ENCODE measurements at regions not wholly inside any gene's neighbourhood (a gene's known extent, or its start where the extent isn't known, plus 50 kb on each side); places are given as distances from the start of the nearest gene placed in this dataset.

DNA sequence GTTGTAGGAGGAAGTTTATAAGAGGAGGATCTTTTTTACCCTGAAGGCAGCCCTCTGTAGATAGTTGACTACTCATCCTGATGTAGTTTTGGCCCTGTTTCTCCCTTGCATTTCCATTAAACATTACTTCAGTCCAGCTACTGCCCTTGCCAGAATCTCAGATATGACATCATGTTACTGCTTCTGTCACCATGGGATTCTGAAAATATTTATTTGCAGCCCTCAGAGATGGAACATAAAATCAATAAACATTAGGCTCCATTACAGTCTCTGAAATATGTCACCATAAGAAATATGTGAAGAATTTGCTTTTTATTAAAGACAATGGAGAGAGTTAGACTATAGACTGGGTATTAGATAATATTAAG lies 68.7 kb upstream of the STK39 start:
- no TSS peak for BruUV-seq (replicated peaks)
- CTCF ChIA-PET (ENCODE audit: low intra/inter-chr PET ratio): no interaction called here

More for the DNA sequence above, 68.7 kb upstream of the STK39 start:
- H3K27me3 ChIP-seq (ENCODE audit: control insufficient read depth in 2 of 2, insufficient read depth in 2 of 2, low read length in 2 of 2): no peaks in the 10 kb centered on the region; a peak in 1 of 5 replicates
- in situ Hi-C loops (cut with MboI) (no loop called here), intact Hi-C loops (cut with micrococcal nuclease) (no loop called here)
- TF ChIP-seq, protein P1, sequence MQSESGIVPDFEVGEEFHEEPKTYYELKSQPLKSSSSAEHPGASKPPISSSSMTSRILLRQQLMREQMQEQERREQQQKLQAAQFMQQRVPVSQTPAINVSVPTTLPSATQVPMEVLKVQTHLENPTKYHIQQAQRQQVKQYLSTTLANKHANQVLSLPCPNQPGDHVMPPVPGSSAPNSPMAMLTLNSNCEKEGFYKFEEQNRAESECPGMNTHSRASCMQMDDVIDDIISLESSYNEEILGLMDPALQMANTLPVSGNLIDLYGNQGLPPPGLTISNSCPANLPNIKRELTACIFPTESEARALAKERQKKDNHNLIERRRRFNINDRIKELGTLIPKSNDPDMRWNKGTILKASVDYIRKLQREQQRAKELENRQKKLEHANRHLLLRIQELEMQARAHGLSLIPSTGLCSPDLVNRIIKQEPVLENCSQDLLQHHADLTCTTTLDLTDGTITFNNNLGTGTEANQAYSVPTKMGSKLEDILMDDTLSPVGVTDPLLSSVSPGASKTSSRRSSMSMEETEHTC (IDR thresholded peaks at IDR 0.05): no peak
- TF ChIP-seq ZNF282 (CRISPR knock-in tag; IDR thresholded peaks at IDR 0.05) (no peak), ZNF431 (CRISPR knock-in tag; IDR thresholded peaks at IDR 0.05) (no peak), PRPF4 (IDR thresholded peaks at IDR 0.05; ENCODE audit: insufficient read depth, low read depth, low read length, poor library complexity, severe bottlenecking) (no peak), GTF2E2 (tag; IDR thresholded peaks at IDR 0.05) (no peak), ZSCAN32 (CRISPR knock-in tag; IDR thresholded peaks at IDR 0.05) (no peak), MCM3 (IDR thresholded peaks at IDR 0.05) (no peak), JUNB (CRISPR knock-in tag; conservative IDR thresholded peaks at IDR 0.05) (no peak), PPARD (CRISPR knock-in tag; IDR thresholded peaks at IDR 0.05) (no peak), ZC3H11A (IDR thresholded peaks at IDR 0.05; ENCODE audit: low read depth, low read length) (no peak), MBD1 (CRISPR knock-in tag; IDR thresholded peaks at IDR 0.05) (no peak), ATF7 (IDR thresholded peaks at IDR 0.05) (no peak), ZNF232 (CRISPR knock-in tag; IDR thresholded peaks at IDR 0.05) (no peak), CHD1 (IDR thresholded peaks at IDR 0.05; ENCODE audit: low read length) (no peak), BRD9 (IDR thresholded peaks at IDR 0.05; ENCODE audit: low read depth, partially characterized antibody) (no peak), SMARCA4 (IDR thresholded peaks at IDR 0.05) (no peak)
- POLR2A ChIA-PET: no interaction called here
- H3K9me1 ChIP-seq (ENCODE audit: control insufficient read depth, insufficient read depth, low read length): no peaks in the 10 kb centered on the region
- H3K4me1 ChIP-seq (replicated peaks in 1 of 2; ENCODE audit: control insufficient read depth in 2 of 2, insufficient read depth in 2 of 2, low read length in 2 of 2): no peaks in the 10 kb centered on the region
- no peaks in the 10 kb centered on the region for H4K20me1 ChIP-seq (replicated peaks; ENCODE audit: control insufficient read depth, insufficient read depth, low read length)
- H3K9ac ChIP-seq (ENCODE audit: insufficient read depth in 1 of 2, low read depth in 2 of 2, low read length in 2 of 2): no peak overlapping the region
- H2AFZ ChIP-seq (ENCODE audit: low read depth, low read length): no peak overlapping the region
- H3K36me3 ChIP-seq (ENCODE audit: control insufficient read depth, insufficient read depth, low read length): no peaks in the 10 kb centered on the region
- H3K4me3 ChIP-seq: no peak overlapping the region
- FAIRE-seq (no peak), DNase-seq (ENCODE audit: extremely low read depth in 1 of 4, low spot score in 3 of 4) (no peak), ATAC-seq (no peak)
- no peaks in the 10 kb centered on the region for H3K9me3 ChIP-seq (replicated peaks; ENCODE audit: control insufficient read depth, insufficient read depth, low read depth, low read length)
- no peaks in the 10 kb centered on the region for H3K79me2 ChIP-seq (ENCODE audit: control insufficient read depth, insufficient read depth, low read length)
- H3K27ac ChIP-seq (ENCODE audit: extremely low read depth, low read depth, low read length): no peak overlapping the region
- H3K4me2 ChIP-seq (ENCODE audit: insufficient read depth, low read length): no peak overlapping the region

All from K562 (cell line).